ENCODE measurements at regions not wholly inside any gene's neighbourhood (a gene's known extent, or its start where the extent isn't known, plus 50 kb on each side); places are given as distances from the start of the nearest gene placed in this dataset.

- no peak for DNase-seq
- intact Hi-C loops (cut with DNase I) = no loop called here
Observed at GRCh38 chr11:92416971-92417725, 192.5 kb downstream of the FAT3 start.

- DNase-seq = no peak
- intact Hi-C loops (cut with DNase I) = no loop called here
Observed at GRCh38 chr11:92423115-92424034, 198.8 kb downstream of the FAT3 start.

- DNase-seq = no peak
- intact Hi-C loops (cut with DNase I) = no loop called here
Observed at GRCh38 chr11:92424281-92424680, 199.7 kb downstream of the FAT3 start.

DNA sequence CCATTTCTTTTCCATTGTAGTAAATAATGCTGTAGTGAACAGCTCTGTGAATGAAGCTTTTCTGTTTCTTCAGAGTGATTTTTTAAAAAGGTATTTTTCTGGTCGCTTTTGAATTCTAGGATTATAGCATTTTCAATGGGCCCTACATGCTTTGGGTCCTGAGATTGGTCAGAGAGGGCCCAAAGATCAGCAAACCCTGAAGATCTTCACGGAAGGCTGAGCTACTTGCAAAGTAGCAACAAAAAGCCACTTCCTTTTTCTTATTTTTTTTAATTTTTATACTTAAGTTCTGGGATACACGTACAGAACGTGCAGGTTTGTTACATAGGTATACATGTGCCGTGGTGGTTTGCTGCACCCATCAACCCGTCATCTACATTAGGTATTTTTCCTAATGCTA is 200.5 kb downstream of the FAT3 start:
- intact Hi-C loops (cut with DNase I) = no loop called here
- DNase-seq = no peak

GRCh38 chr11:92432515-92432914 is 207.9 kb downstream of the FAT3 start:
- intact Hi-C loops (cut with DNase I) = no loop called here
- DNase-seq = peak in 2 of 10 donors; percentile 43 to 63

DNA sequence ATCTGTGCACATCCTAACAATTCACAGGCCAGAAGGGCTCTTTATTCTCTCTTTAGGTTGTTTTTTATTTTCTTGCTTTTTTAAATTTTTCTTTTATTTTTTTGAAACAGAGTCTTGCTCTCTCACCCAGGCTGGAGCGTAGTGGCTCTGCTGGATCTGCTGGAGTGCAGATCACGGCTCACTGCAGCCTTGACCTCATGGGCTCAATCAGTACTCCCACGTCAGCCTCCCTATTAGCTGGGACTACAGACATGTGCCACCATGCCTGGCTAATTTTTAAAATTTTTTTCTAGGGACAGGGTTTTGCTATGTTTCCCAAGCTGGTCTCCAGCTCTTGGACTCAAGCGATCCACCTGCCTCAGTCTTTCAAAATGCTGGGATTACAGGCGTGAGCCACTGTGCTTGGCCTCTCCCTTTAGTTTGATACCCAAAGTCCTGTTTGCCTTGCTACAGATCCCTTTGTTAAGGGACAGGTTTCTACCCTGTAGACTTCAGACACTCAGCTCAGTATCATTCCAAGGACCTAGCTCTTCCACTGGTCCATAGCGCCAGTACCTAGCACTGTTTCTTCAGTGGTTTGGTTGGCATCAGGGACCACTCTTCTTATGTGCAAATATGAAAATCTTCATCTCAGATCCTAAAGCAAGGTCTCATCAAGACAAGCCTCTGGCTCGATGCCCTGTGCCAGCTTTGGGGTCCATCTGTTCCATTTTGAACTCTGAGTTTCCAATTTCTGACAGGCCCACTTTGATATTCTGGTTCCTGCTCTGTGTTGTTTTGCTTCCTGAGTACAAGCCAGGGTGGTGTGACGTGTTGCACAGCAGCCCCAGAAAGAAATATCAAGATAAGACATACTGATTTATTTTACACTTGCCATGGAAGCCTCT is 211.7 kb downstream of the FAT3 start:
- DNase-seq = no peak
- intact Hi-C loops (cut with DNase I) = no loop called here

GRCh38 chr11:92439133-92439532 is 214.5 kb downstream of the FAT3 start:
- intact Hi-C loops (cut with DNase I) = no loop called here
- no peak for DNase-seq

- no peak for DNase-seq
- intact Hi-C loops (cut with DNase I) = no loop called here
Observed at GRCh38 chr11:92440701-92441442, 216.3 kb downstream of the FAT3 start.

DNA sequence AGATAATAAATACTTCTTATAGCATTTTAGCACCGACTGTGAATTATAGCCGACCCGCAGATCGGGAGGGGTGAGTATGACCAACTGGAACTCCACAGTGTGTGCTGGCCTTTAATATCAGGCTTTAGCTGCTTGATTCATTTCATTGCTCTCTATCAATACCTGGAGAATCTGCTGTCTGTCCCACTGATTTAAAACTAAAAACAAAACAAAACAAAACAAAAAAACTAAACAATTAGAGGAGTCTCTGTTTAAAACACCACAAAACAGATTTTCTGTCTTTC is 216.8 kb downstream of the FAT3 start:
- intact Hi-C loops (cut with DNase I) = no loop called here
- no peak for DNase-seq

GRCh38 chr11:92443199-92443598 is 218.6 kb downstream of the FAT3 start:
- intact Hi-C loops (cut with DNase I) = no loop called here
- DNase-seq = no peak

DNA sequence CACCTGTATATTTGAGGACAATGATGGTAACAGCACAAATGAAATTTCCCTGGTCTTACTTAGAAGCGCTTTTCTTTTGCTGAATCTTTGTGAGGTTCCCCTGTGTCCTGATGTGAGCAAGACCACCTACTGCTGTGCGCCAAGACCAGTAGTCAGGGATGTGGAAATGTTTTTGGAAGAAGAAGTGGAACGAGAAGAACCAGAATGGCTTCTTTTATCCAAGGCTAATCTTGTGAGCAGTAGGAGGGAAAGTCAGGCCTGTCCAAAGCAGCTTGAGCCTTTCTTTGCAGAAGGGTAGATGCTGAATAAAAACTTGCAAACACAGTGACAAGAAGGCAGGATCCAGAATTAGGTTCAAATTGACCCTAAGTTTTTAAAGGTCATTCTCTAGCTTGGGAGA is 223.0 kb downstream of the FAT3 start:
- intact Hi-C loops (cut with DNase I) = no loop called here
- no peak for DNase-seq

DNA sequence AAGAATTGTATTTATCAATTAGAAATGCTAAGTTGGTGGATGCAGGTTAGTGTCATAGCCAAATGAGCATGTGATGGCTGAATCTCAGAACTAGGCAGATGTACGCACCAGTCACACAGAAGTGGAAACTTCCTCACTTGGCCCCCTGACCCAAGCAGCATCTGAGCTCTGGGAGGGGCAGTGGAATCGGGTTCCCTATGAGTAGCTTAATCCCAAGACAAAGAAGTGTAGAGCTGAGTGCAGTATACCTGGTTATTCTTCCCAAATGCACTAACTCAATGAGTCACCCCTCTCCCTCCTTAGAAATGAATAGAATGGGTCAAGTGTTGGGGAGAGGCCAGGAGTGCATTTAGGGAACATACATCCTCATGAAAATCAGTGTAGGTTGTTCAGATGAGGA is 224.6 kb downstream of the FAT3 start:
- intact Hi-C loops (cut with DNase I) = no loop called here
- DNase-seq = no peak

- DNase-seq = no peak
- intact Hi-C loops (cut with DNase I) = no loop called here
Observed at GRCh38 chr11:92449780-92450179, 225.2 kb downstream of the FAT3 start.

GRCh38 chr11:92451063-92451462 is 226.4 kb downstream of the FAT3 start:
- no peak for DNase-seq
- intact Hi-C loops (cut with DNase I) = no loop called here

DNA sequence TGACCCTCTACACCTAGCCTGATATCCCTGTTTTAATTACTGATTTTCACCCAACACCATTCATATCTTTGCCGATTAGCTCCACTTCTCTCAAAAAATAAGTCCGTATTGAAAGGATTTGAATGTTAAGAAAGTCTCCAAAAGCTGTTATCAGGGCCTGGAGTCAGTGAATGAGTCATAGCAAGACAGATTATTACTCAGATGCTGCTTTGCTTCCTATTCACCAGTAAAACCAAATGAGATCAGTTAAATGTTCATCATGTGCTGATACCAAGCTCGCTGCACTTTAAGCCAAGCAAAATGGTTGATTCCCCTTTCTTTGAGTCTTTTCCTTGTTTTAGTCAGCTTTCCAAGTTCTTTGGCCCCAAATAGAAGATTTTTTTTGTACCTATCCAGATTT is 228.4 kb downstream of the FAT3 start:
- intact Hi-C loops (cut with DNase I) = no loop called here
- no peak for DNase-seq

GRCh38 chr11:92455210-92455790 is 230.7 kb downstream of the FAT3 start:
- intact Hi-C loops (cut with DNase I) = no loop called here
- no peak for DNase-seq

GRCh38 chr11:92457250-92457649 is 232.6 kb downstream of the FAT3 start:
- no peak for DNase-seq
- intact Hi-C loops (cut with DNase I) = no loop called here

GRCh38 chr11:92458486-92458885 is 233.9 kb downstream of the FAT3 start:
- intact Hi-C loops (cut with DNase I) = no loop called here
- no peak for DNase-seq

DNA sequence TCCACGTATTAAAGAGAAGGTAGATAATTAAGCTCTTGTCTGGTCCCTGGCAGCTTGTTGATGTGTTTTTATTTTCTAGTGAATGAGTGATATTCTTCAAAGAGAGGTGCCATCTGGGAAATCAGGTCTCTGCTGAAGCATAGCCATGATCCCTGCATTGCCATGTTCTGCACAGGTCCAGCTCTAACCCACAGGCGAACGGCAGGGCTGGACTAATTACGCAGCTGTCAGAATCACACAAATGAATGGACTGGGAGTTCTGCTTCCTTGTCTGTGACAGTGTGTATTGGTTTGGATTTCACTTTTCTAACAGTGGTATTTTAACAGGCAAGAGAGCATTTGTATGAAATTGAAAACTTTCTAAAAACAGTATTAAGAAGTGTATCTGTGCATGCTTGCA is 235.6 kb downstream of the FAT3 start:
- intact Hi-C loops (cut with DNase I) = no loop called here
- peak in 1 of 10 donors; percentile 57 for DNase-seq

DNA sequence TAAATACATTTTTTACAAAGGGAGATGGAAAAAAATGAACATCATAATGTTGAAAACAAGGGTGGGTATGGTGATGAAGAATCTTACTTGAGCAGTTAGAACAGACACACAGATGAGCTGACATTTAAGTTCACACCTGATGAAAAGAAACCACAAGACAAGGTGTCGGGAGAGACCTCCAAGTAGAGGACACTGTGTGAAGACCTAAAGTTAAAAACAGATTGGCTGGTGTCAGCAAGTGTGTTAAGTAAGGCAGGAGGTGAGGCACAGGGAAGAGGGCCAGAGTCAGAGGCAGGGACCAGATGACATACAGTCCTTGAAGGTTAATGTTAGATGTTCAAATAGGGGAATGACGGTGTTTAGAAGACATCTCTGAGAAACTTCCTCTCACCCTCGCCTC is 236.8 kb downstream of the FAT3 start:
- intact Hi-C loops (cut with DNase I) = no loop called here
- no peak for DNase-seq
